OCI-LY7 (cell line): ENCODE measurements at regions not wholly inside any gene's neighbourhood (a gene's known extent, or its start where the extent isn't known, plus 50 kb on each side); places are given as distances from the start of the nearest gene placed in this dataset.

ENCODE experiments used
- BruUV-seq: library from RNA; stranded (reverse); fragments of 400-500 nt; replicated peaks from 2 replicates; lab custom pipeline; 2021; lab: Mats Ljungman, UMichigan
- CTCF ChIA-PET: fragments of 300-600 bp; sonication (Branson Sonifier 250); formaldehyde crosslinking; loops from one replicate; lab custom pipeline; 2022; ENCODE audit warnings: antibody characterized with exemption; ENCODE audit not compliant: unreplicated experiment; lab: Charles Lee
- POLR2A ChIA-PET: fragments of 300-600 bp; sonication (Branson Sonifier 250); formaldehyde crosslinking; loops from one replicate; lab custom pipeline; 2022; ENCODE audit warnings: antibody characterized with exemption; lab: Charles Lee
- DNase-seq: peaks from one replicate; pipeline ENCODE4 v3.0.0-alpha.2; 2015; ENCODE audit warnings: low spot score
- H2AFZ ChIP-seq: fragments of 200-600 bp; sonication (generic), shearing (Covaris generic); 2 replicates; pipeline ENCODE4 v1.6.1; 2014; ENCODE audit warnings: mild to moderate bottlenecking, antibody characterized with exemption, low read length, moderate library complexity
- H3K27ac ChIP-seq: fragments of 200-600 bp; sonication (generic); 2 replicates; pipeline ENCODE4 v1.5.1; 2014; ENCODE audit warnings: mixed run types, low read depth, mild to moderate bottlenecking, moderate library complexity, low read length, inconsistent platforms; ENCODE audit not compliant: poor library complexity, severe bottlenecking
- H3K36me3 ChIP-seq: fragments of 200-600 bp; sonication (generic); 2 replicates; pipeline ENCODE4 v1.6.1; 2014; ENCODE audit warnings: mild to moderate bottlenecking, antibody characterized with exemption, low read length, moderate library complexity, mixed read lengths; ENCODE audit not compliant: insufficient read depth
- H3K4me1 ChIP-seq: fragments of 200-600 bp; sonication (generic); 2 replicates; pipeline ENCODE4 v1.5.1; 2014; ENCODE audit warnings: mild to moderate bottlenecking, low read length; ENCODE audit not compliant: insufficient read depth, poor library complexity, severe bottlenecking
- H3K4me2 ChIP-seq: fragments of 200-600 bp; sonication (generic); 2 replicates; pipeline ENCODE4 v1.6.1; 2014; ENCODE audit warnings: mild to moderate bottlenecking, low read length
- H3K4me3 ChIP-seq: fragments of 200-600 bp; sonication (generic); 2 replicates; pipeline ENCODE4 v1.5.1; 2014; ENCODE audit warnings: mild to moderate bottlenecking, low read depth, low read length; ENCODE audit not compliant: poor library complexity, severe bottlenecking
- H3K79me2 ChIP-seq: fragments of 200-600 bp; sonication (generic); 2 replicates; pipeline ENCODE4 v1.6.1; 2016; ENCODE audit warnings: low read depth, mild to moderate bottlenecking, low read length, moderate library complexity, mixed read lengths; ENCODE audit not compliant: insufficient read depth
- H3K9me2 ChIP-seq: fragments of 200-600 bp; sonication (generic); 2 replicates; pipeline ENCODE4 v1.6.1; 2016; ENCODE audit warnings: mild to moderate bottlenecking, low read length, mixed read lengths; ENCODE audit not compliant: insufficient read depth
- H3K9me3 ChIP-seq: fragments of 200-600 bp; sonication (generic); 2 replicates; pipeline ENCODE4 v1.6.1; 2014; ENCODE audit warnings: mild to moderate bottlenecking, mixed run types, low read length, mixed read lengths
- H4K20me1 ChIP-seq: fragments of 200-600 bp; sonication (generic); 2 replicates; pipeline ENCODE4 v1.6.1; 2014; ENCODE audit warnings: mild to moderate bottlenecking, antibody characterized with exemption, low read length, moderate library complexity, mixed read lengths; ENCODE audit not compliant: insufficient read depth
- CTCF ChIP-seq: fragments of 200-600 bp; sonication (generic); conservative IDR thresholded peaks from 2 replicates; pipeline ENCODE4 v1.5.1; 2014; ENCODE audit warnings: mild to moderate bottlenecking, antibody characterized with exemption, low read length, moderate library complexity, mixed read lengths
- EZH2phosphoT487 ChIP-seq: fragments of 200-600 bp; sonication (generic); IDR thresholded peaks from 2 replicates; pipeline ENCODE4 v1.6.1; 2018; ENCODE audit warnings: low read depth, borderline replicate concordance, mild to moderate bottlenecking, mixed run types, antibody characterized with exemption, low read length, moderate library complexity, mixed read lengths
- intact Hi-C: fragments of 100-400 bp; cut with micrococcal nuclease; formaldehyde crosslinking; loops from one replicate; pipeline ENCODE4 v1.10.0; 2022; ENCODE audit not compliant: unreplicated experiment

GRCh38 chr9:75601280-75601679 is 289.2 kb upstream of the PCSK5 start:
- H2AFZ ChIP-seq: peak overlapping the region; percentile 52; the same call in 1 of the 2 replicates
- no peaks in the 10 kb centered on the region for H3K9me2 ChIP-seq
- H3K9me3 ChIP-seq: no peaks in the 10 kb centered on the region
- no TSS peak for BruUV-seq
- no peak overlapping the region for H3K27ac ChIP-seq
- H3K79me2 ChIP-seq: no peaks in the 10 kb centered on the region
- ChIA-PET POLR2A (interaction anchor here (0.5 to 0.6 kb wide), 2 partner anchors 307 to 715 kb away, joined by 3 to 4 read pairs; no protein-coding TSS in a partner anchor), CTCF (interaction anchor here (0.6 kb wide), 1 partner anchor 254 kb away, joined by 3 read pairs; no protein-coding TSS in a partner anchor)
- peak; percentile 48 for DNase-seq
- no peak overlapping the region for H3K4me3 ChIP-seq
- TF ChIP-seq CTCF (peak; percentile 69), EZH2phosphoT487 (no peak)
- no peaks in the 10 kb centered on the region for H4K20me1 ChIP-seq
- no peaks in the 10 kb centered on the region for H3K36me3 ChIP-seq
- intact Hi-C loops: loop anchor here (10.0 kb wide), 1 partner anchor 254 kb away; no protein-coding TSS in a partner anchor
- peak overlapping the region; percentile 18; the same call in 1 of the 2 replicates for H3K4me2 ChIP-seq
- peaks cover 25% of the 10 kb centered on the region for H3K4me1 ChIP-seq

GRCh38 chr9:75602060-75602459 is 288.4 kb upstream of the PCSK5 start:
- Histone ChIP-seq H3K36me3 (no peaks in the 10 kb centered on the region), H3K79me2 (no peaks in the 10 kb centered on the region), H3K4me2 (0 out of 2 replicates have a peak overlapping the region, but pooled peaks have one; percentile 18), H3K9me2 (no peaks in the 10 kb centered on the region), H3K4me3 (no peak overlapping the region), H3K27ac (no peak overlapping the region), H3K4me1 (peaks cover 30% of the 10 kb centered on the region), H4K20me1 (no peaks in the 10 kb centered on the region), H3K9me3 (no peaks in the 10 kb centered on the region), H2AFZ (peak overlapping the region; percentile 52; the same call in 1 of the 2 replicates)
- TF ChIP-seq EZH2phosphoT487 (no peak), CTCF (no peak)
- no TSS peak for BruUV-seq
- ChIA-PET POLR2A (interaction anchor here (0.5 to 1.2 kb wide), 4 partner anchors 11 to 978 kb away, joined by 3 to 6 read pairs (median 3); no protein-coding TSS in a partner anchor), CTCF (no interaction called here)
- intact Hi-C loops: loop anchor here (10.0 kb wide), 1 partner anchor 253 kb away; no protein-coding TSS in a partner anchor
- DNase-seq: no peak

- Histone ChIP-seq H3K9me2 (no peaks in the 10 kb centered on the region), H3K9me3 (no peaks in the 10 kb centered on the region), H3K36me3 (no peaks in the 10 kb centered on the region), H3K79me2 (no peaks in the 10 kb centered on the region), H3K4me1 (peaks cover 30% of the 10 kb centered on the region), H3K27ac (no peak overlapping the region), H2AFZ (peak overlapping the region; percentile 52; the same call in 1 of the 2 replicates), H3K4me2 (peak overlapping the region; percentile 37; the same call in 1 of the 2 replicates), H4K20me1 (no peaks in the 10 kb centered on the region), H3K4me3 (no peak overlapping the region)
- CTCF ChIA-PET: no interaction called here
- no peak for TF ChIP-seq CTCF
- no peak for TF ChIP-seq EZH2phosphoT487
- POLR2A ChIA-PET: interaction anchor here (0.6 kb wide), 1 partner anchor 892 kb away, joined by 3 read pairs; no protein-coding TSS in a partner anchor
- DNase-seq: peak; percentile 12
- no TSS peak for BruUV-seq
- intact Hi-C loops: loop anchor here (10.0 kb wide), 1 partner anchor 250 kb away; no protein-coding TSS in a partner anchor
These were observed 285.8 kb upstream of the PCSK5 start for GRCh38 chr9:75604661-75605060.
